Panc1 (cell line): ENCODE measurements at regions not wholly inside any gene's neighbourhood (a gene's known extent, or its start where the extent isn't known, plus 50 kb on each side); places are given as distances from the start of the nearest gene placed in this dataset.
"Not testable (repeated sequence)": the region's sequence is repeated elsewhere in the genome, so short reads cannot be mapped to it uniquely, and the experiment has no call there.

Experiments
- ATAC-seq: fragments of 200-7000 bp; cut with Tn5 transposase; 2 replicates; pipeline ENCODE4 v1.9.1; 2020; ENCODE audit warnings: mild to moderate bottlenecking, moderate library complexity
- BruUV-seq: library from RNA; stranded (reverse); fragments of 400-500 nt; replicated peaks from 2 replicates; lab custom pipeline; 2021; lab: Mats Ljungman, UMichigan
- CTCF ChIA-PET: fragments of 300-600 bp; sonication (Branson Sonifier 250); formaldehyde crosslinking; loops from one replicate; lab custom pipeline; 2022; ENCODE audit warnings: antibody characterized with exemption; lab: Charles Lee
- POLR2A ChIA-PET: fragments of 300-600 bp; sonication (Branson Sonifier 250); formaldehyde crosslinking; loops from one replicate; lab custom pipeline; 2022; ENCODE audit warnings: antibody characterized with exemption; lab: Charles Lee
- DNase-seq: peaks from one replicate; pipeline ENCODE4 v3.0.0-alpha.2; 2010; ENCODE audit warnings: low read depth, low spot score
- H3K27ac ChIP-seq: 2 replicates; pipeline ENCODE4 v1.5.1; 2011; ENCODE audit warnings: mild to moderate bottlenecking, low read length, inconsistent platforms
- H3K27me3 ChIP-seq: fragments of 200-500 bp; sonication (Bioruptor generic); 2 replicates; pipeline ENCODE4 v1.6.0; 2014; ENCODE audit warnings: low read length, inconsistent platforms; ENCODE audit not compliant: control insufficient read depth, insufficient read depth
- H3K36me3 ChIP-seq: fragments of 200-500 bp; sonication (Bioruptor generic); 2 replicates; pipeline ENCODE4 v1.5.1; 2014; ENCODE audit warnings: inconsistent platforms, mild to moderate bottlenecking, low read length, moderate library complexity; ENCODE audit not compliant: control insufficient read depth, insufficient read depth
- H3K4me1 ChIP-seq: 2 replicates; pipeline ENCODE4 v1.5.1; 2011; ENCODE audit warnings: inconsistent platforms, mild to moderate bottlenecking, low read length, moderate library complexity; ENCODE audit not compliant: control insufficient read depth, insufficient read depth
- H3K4me3 ChIP-seq, 2 experiments: 2 replicates each; pipeline ENCODE4 v1.5.1; 2011 to 2012; ENCODE audit warnings: low read depth in 2 of 2, low read length in 2 of 2, mild to moderate bottlenecking in 2 of 2, inconsistent platforms in 1 of 2, moderate library complexity in 1 of 2
- H3K9me3 ChIP-seq: fragments of 200-500 bp; sonication (Bioruptor generic); 2 replicates; pipeline ENCODE4 v1.5.1; 2014; ENCODE audit warnings: low read depth, mild to moderate bottlenecking, inconsistent platforms, low read length, moderate library complexity; ENCODE audit not compliant: control insufficient read depth, insufficient read depth
- POLR2AphosphoS5 ChIP-seq: IDR thresholded peaks from 2 replicates; pipeline ENCODE4 v1.6.1; 2012; ENCODE audit warnings: mild to moderate bottlenecking, low read depth, low read length, moderate library complexity
- SIN3A ChIP-seq: IDR thresholded peaks from 2 replicates; pipeline ENCODE4 v1.6.1; 2012; ENCODE audit warnings: low read depth, mild to moderate bottlenecking, low read length, moderate library complexity, borderline replicate concordance; ENCODE audit not compliant: insufficient read depth
- TCF7L2 ChIP-seq: IDR thresholded peaks from 2 replicates; pipeline ENCODE4 v1.6.1; 2011; ENCODE audit warnings: mild to moderate bottlenecking, low read depth, low read length, inconsistent platforms
- in situ Hi-C: cut with HindIII; loops from 2 replicates; pipeline ENCODE4 v1.10.0; 2016; ENCODE audit warnings: low sequenced_read_pairs, low pct_unique_long_range_greater_than_20kb
- intact Hi-C: fragments of 100-400 bp; cut with micrococcal nuclease; formaldehyde crosslinking; loops from one replicate; pipeline ENCODE4 v1.10.0; 2022; ENCODE audit not compliant: unreplicated experiment
- TF ChIP-seq, protein P1 (sequence below): fragments of 450-650 bp; IDR thresholded peaks from 2 replicates; pipeline ENCODE4 v1.5.1; 2017; ENCODE audit warnings: mild to moderate bottlenecking
- TF ChIP-seq, protein P2 (sequence below), 2 experiments: IDR thresholded peaks; 2 replicates each; pipeline ENCODE4 v1.6.1; 2011 to 2012; ENCODE audit warnings: low read depth in 2 of 2, control low read depth in 1 of 2, low read length in 1 of 2, mild to moderate bottlenecking in 1 of 2, moderate library complexity in 1 of 2; ENCODE audit not compliant: insufficient read depth in 1 of 2

DNA sequence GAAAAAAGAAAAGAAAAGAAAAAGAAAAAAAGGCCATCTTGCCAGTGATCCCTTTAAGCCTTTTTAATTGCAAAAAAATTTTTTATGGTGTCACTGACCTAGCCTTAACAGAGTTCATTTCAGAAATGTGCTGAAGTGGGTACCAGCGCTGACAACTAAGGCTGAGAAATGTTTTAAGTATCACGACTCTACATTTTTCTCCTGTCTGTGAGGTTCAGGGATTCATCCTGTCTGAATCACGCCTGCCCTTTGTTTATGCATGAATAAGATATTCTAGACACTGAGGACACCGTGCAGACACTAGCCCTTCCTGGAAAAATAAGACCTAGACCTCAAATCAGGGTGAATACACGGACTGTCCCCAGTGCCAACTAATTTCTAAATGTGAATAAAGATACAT is 154.4 kb upstream of the NOCT start:
- ChIA-PET POLR2A (no interaction called here), CTCF (no interaction called here)
- TF ChIP-seq TCF7L2 (no peak), SIN3A (no peak), POLR2AphosphoS5 (no peak)
- TF ChIP-seq, protein P1, sequence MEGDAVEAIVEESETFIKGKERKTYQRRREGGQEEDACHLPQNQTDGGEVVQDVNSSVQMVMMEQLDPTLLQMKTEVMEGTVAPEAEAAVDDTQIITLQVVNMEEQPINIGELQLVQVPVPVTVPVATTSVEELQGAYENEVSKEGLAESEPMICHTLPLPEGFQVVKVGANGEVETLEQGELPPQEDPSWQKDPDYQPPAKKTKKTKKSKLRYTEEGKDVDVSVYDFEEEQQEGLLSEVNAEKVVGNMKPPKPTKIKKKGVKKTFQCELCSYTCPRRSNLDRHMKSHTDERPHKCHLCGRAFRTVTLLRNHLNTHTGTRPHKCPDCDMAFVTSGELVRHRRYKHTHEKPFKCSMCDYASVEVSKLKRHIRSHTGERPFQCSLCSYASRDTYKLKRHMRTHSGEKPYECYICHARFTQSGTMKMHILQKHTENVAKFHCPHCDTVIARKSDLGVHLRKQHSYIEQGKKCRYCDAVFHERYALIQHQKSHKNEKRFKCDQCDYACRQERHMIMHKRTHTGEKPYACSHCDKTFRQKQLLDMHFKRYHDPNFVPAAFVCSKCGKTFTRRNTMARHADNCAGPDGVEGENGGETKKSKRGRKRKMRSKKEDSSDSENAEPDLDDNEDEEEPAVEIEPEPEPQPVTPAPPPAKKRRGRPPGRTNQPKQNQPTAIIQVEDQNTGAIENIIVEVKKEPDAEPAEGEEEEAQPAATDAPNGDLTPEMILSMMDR, result no peak
- TF ChIP-seq, protein P2, sequence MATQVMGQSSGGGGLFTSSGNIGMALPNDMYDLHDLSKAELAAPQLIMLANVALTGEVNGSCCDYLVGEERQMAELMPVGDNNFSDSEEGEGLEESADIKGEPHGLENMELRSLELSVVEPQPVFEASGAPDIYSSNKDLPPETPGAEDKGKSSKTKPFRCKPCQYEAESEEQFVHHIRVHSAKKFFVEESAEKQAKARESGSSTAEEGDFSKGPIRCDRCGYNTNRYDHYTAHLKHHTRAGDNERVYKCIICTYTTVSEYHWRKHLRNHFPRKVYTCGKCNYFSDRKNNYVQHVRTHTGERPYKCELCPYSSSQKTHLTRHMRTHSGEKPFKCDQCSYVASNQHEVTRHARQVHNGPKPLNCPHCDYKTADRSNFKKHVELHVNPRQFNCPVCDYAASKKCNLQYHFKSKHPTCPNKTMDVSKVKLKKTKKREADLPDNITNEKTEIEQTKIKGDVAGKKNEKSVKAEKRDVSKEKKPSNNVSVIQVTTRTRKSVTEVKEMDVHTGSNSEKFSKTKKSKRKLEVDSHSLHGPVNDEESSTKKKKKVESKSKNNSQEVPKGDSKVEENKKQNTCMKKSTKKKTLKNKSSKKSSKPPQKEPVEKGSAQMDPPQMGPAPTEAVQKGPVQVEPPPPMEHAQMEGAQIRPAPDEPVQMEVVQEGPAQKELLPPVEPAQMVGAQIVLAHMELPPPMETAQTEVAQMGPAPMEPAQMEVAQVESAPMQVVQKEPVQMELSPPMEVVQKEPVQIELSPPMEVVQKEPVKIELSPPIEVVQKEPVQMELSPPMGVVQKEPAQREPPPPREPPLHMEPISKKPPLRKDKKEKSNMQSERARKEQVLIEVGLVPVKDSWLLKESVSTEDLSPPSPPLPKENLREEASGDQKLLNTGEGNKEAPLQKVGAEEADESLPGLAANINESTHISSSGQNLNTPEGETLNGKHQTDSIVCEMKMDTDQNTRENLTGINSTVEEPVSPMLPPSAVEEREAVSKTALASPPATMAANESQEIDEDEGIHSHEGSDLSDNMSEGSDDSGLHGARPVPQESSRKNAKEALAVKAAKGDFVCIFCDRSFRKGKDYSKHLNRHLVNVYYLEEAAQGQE (IDR thresholded peaks at IDR 0.05; ENCODE audit: insufficient read depth in 1 of 2, low read depth in 2 of 2, low read length in 1 of 2), result no peak
- no peak overlapping the region for H3K4me3 ChIP-seq
- intact Hi-C loops, result no loop called here
- in situ Hi-C loops, result no loop called here
- DNase-seq (no peak), ATAC-seq (no peak)
- BruUV-seq, result no TSS peak
- H3K27ac ChIP-seq, result no peak overlapping the region
- H3K27me3 ChIP-seq, result no peaks in the 10 kb centered on the region; the same call in none of the 2 replicates
- H3K9me3 ChIP-seq, result no peaks in the 10 kb centered on the region
- no peaks in the 10 kb centered on the region for H3K4me1 ChIP-seq
- no peaks in the 10 kb centered on the region for H3K36me3 ChIP-seq

- H3K36me3 ChIP-seq, intact Hi-C loops, ATAC-seq, H3K4me3 ChIP-seq, H3K27ac ChIP-seq, H3K9me3 ChIP-seq, BruUV-seq, H3K27me3 ChIP-seq, H3K4me1 ChIP-seq, POLR2A ChIA-PET, in situ Hi-C loops, CTCF ChIA-PET, DNase-seq: not testable (repeated sequence)
Measured at GRCh38 chr4:138860357-138860756, 155.2 kb upstream of the NOCT start.

DNA sequence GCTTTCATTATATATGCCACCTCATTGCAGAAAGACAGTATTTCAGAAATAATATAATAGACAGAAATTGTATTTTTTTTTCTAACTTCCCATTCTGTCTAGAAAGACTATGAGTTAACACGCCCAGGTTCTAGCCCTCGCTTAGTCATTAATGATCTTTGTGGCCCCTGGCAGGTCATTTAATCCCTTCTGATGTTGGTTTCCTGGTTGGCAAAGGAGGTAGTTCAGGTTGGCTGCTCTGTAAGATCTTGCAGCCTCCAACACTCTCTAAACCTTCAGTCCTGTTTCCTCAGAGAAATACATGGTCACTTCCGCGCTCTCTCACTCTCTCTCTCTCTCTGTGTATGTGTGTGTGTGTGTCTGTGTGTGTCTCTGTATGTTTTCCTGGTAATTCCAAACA is 156.3 kb upstream of the NOCT start:
- H3K4me3 ChIP-seq, result no peak overlapping the region
- in situ Hi-C loops (no loop called here), intact Hi-C loops (no loop called here)
- TF ChIP-seq, protein P2 (IDR thresholded peaks at IDR 0.05; ENCODE audit: insufficient read depth in 1 of 2, low read depth in 2 of 2, low read length in 1 of 2), result no peak
- TF ChIP-seq SIN3A (no peak), TCF7L2 (no peak), POLR2AphosphoS5 (no peak)
- TF ChIP-seq, protein P1, result no peak
- ATAC-seq, result no peak
- CTCF ChIA-PET, result no interaction called here
- no peak overlapping the region for H3K27ac ChIP-seq
- no peak for DNase-seq
- BruUV-seq, result no TSS peak
- no peaks in the 10 kb centered on the region for H3K9me3 ChIP-seq
- no peaks in the 10 kb centered on the region for H3K36me3 ChIP-seq
- no peaks in the 10 kb centered on the region for H3K27me3 ChIP-seq
- POLR2A ChIA-PET, result no interaction called here
- H3K4me1 ChIP-seq, result no peaks in the 10 kb centered on the region
